Kidney (tissue), 13 donors: ENCODE measurements at regions not wholly inside any gene's neighbourhood (a gene's known extent, or its start where the extent isn't known, plus 50 kb on each side); places are given as distances from the start of the nearest gene placed in this dataset.

Source experiments
- DNase-seq, 5 donors: peaks; one replicate each; pipeline ENCODE4 v3.0.0-alpha.2; 2013 to 2020
- FAIRE-seq: peaks from 2 replicates; lab custom pipeline; 2012; peaks lifted over from hg19 to GRCh38; lab: Jason Lieb, UNC
- H3K27ac ChIP-seq, 2 donors: one replicate each; pipeline ENCODE4 v1.7.0; 2013; ENCODE audit warnings: low read depth in 2 of 2, low read length in 2 of 2, inconsistent platforms in 1 of 2
- H3K27me3 ChIP-seq: one replicate; pipeline ENCODE4 v1.7.1; 2013; ENCODE audit warnings: low read length, inconsistent platforms; ENCODE audit not compliant: control insufficient read depth, insufficient read depth
- H3K36me3 ChIP-seq, 3 donors: one replicate each; pipeline versions ENCODE4 v1.7.0 to v1.7.1; 2013; ENCODE audit warnings: low read length in 3 of 3, control low read depth in 1 of 3, inconsistent platforms in 1 of 3; ENCODE audit not compliant: insufficient read depth in 3 of 3, control insufficient read depth in 2 of 3
- H3K4me1 ChIP-seq, 3 donors: one replicate each; pipeline versions ENCODE4 v1.7.0 to v1.7.1; 2013; ENCODE audit warnings: low read length in 3 of 3, inconsistent platforms in 1 of 3, low read depth in 1 of 3; ENCODE audit not compliant: control insufficient read depth in 2 of 3, insufficient read depth in 2 of 3
- H3K4me3 ChIP-seq, 3 donors: one replicate each; pipeline versions ENCODE4 v1.7.0 to v1.8.1; 2013; ENCODE audit warnings: low read length in 3 of 3, control low read depth in 1 of 3, inconsistent platforms in 1 of 3
- H3K9ac ChIP-seq, 3 donors: one replicate each; pipeline versions ENCODE4 v1.7.0 to v1.7.1; 2013; ENCODE audit warnings: low read length in 3 of 3, control low read depth in 1 of 3, inconsistent platforms in 1 of 3
- H3K9me3 ChIP-seq, 3 donors: one replicate each; pipeline versions ENCODE4 v1.7.0 to v1.7.1; 2013; ENCODE audit warnings: low read length in 3 of 3, control low read depth in 1 of 3, inconsistent platforms in 1 of 3; ENCODE audit not compliant: control insufficient read depth in 2 of 3, insufficient read depth in 1 of 3
- intact Hi-C: fragments of 100-400 bp; cut with DNase I; formaldehyde crosslinking; loops from one replicate; pipeline ENCODE4 v1.11.1; 2022
- TF ChIP-seq, protein P1 (sequence below): IDR thresholded peaks from 3 replicates; pipeline ENCODE4 v1.5.1; 2012; ENCODE audit warnings: mild to moderate bottlenecking, moderate library complexity, borderline replicate concordance; ENCODE audit not compliant: insufficient read depth; ENCODE audit errors: extremely low read depth
- donor health status: control.
- donor health status: control.
- donor health status: control.
- donor health status: control.
- donor health status: control.
- donor health status: DM: yes; HTN: yes; CAD: no.
- donor health status: Normal renal cell carcinoma (clear cell type).

DNA sequence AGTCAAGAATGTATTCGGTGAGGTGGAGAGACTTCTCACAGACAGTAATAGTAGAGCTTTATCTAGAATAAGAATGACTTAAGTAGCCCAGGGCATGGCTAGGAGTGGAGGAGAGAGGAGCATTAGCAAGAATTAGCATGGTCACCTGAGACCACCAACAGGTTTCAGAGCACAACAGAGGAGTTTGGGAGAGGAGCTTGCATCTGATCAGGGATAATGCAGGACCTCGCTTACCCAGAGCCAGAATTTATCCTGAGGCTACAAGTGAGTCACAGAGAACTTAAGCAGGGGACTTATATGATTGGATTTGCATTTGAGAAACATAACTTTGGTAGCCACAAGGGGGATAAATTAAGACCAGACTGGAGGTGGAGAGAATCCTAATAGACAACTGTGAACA lies 102.1 kb upstream of the FNDC3A start:
- H3K9me3 ChIP-seq = no peaks in the 10 kb centered on the region
- no peak overlapping the region for H3K9ac ChIP-seq
- H3K27ac ChIP-seq = no peak overlapping the region
- H3K4me3 ChIP-seq = no peak overlapping the region
- no peaks in the 10 kb centered on the region for H3K36me3 ChIP-seq
- TF ChIP-seq, protein P1, sequence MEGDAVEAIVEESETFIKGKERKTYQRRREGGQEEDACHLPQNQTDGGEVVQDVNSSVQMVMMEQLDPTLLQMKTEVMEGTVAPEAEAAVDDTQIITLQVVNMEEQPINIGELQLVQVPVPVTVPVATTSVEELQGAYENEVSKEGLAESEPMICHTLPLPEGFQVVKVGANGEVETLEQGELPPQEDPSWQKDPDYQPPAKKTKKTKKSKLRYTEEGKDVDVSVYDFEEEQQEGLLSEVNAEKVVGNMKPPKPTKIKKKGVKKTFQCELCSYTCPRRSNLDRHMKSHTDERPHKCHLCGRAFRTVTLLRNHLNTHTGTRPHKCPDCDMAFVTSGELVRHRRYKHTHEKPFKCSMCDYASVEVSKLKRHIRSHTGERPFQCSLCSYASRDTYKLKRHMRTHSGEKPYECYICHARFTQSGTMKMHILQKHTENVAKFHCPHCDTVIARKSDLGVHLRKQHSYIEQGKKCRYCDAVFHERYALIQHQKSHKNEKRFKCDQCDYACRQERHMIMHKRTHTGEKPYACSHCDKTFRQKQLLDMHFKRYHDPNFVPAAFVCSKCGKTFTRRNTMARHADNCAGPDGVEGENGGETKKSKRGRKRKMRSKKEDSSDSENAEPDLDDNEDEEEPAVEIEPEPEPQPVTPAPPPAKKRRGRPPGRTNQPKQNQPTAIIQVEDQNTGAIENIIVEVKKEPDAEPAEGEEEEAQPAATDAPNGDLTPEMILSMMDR = no peak
- intact Hi-C loops = no loop called here
- FAIRE-seq = no peak
- H3K4me1 ChIP-seq = no peaks in the 10 kb centered on the region
- H3K27me3 ChIP-seq = no peaks in the 10 kb centered on the region
- no peak for DNase-seq

DNA sequence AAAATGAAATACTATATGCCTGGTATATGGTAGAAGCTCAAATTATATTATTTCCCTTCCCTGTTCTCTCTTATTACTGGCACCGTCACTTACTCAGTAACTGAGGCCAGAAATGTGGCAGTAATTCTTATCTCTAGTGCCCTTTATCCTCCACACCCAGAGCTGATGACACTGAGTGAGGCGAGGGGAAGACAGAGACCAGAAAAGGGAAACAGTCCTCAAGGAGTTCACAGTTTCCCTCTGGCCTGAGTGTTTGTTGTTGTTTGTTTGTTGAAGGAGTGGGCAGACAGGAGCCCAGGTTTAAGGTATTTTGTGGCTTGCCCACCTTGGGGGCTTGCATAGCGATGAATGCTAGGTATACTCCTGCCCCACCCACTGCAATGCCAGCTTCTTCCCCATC lies 101.5 kb upstream of the FNDC3A start:
- no peak overlapping the region for H3K27ac ChIP-seq
- intact Hi-C loops = no loop called here
- no peak for FAIRE-seq

DNA sequence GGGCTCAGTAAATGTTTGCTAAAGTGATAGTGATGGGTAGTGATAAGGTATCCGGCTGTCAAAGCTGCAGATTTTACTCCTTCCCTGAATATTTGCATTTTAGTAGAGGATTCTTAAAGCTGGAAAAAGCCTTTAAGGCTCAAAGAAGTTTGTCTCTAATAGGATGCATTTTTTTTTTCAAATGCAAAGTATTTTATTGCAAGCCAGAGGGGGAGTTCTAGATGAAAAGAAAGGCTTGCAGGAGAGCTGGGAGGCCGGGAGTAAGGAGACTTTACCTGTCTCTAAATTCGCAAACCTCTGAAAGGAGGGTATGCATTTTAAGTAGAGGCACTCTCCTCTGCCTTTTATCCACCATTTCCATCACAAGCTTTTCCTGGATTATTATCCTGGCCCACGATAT lies 100.7 kb upstream of the FNDC3A start:
- no peak overlapping the region for H3K4me3 ChIP-seq
- no peak overlapping the region for H3K9ac ChIP-seq
- H3K4me1 ChIP-seq = no peaks in the 10 kb centered on the region
- DNase-seq (no peak), FAIRE-seq (no peak)
- intact Hi-C loops = no loop called here
- no peaks in the 10 kb centered on the region for H3K27me3 ChIP-seq
- H3K36me3 ChIP-seq = no peaks in the 10 kb centered on the region
- no peak overlapping the region for H3K27ac ChIP-seq
- TF ChIP-seq, protein P1 = no peak
- no peaks in the 10 kb centered on the region for H3K9me3 ChIP-seq

More for the DNA sequence above, 101.5 kb upstream of the FNDC3A start:
- Histone ChIP-seq H3K36me3 (no peaks in the 10 kb centered on the region), H3K9me3 (no peaks in the 10 kb centered on the region), H3K27me3 (no peaks in the 10 kb centered on the region), H3K4me1 (no peaks in the 10 kb centered on the region), H3K4me3 (no peak overlapping the region), H3K9ac (no peak overlapping the region)
- TF ChIP-seq, protein P1 = no peak
- DNase-seq = no peak

DNA sequence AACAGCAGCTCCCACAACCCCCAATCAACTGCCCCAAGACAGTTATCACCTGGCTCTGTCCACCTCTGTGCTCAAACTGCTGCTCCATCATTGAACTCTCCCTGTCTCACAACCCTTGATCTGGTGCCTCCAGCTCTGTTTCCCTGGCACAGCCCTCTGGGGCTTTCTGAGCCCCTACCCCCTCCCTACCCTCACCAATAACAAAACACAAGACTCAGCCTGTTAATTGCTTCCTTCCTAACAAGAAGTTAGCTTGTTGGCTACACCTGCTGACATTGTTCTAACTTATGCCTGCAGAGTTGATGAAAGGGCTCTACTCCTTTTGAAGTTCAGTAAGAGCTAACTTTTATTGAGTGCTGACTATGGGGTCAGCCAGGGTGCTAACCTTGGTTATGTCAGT lies 99.4 kb upstream of the FNDC3A start:
- Histone ChIP-seq H3K36me3 (no peaks in the 10 kb centered on the region), H3K27ac (no peak overlapping the region), H3K27me3 (no peaks in the 10 kb centered on the region), H3K9ac (no peak overlapping the region), H3K4me1 (no peaks in the 10 kb centered on the region), H3K9me3 (no peaks in the 10 kb centered on the region), H3K4me3 (no peak overlapping the region)
- DNase-seq (no peak), FAIRE-seq (no peak)
- intact Hi-C loops = no loop called here
- TF ChIP-seq, protein P1 = no peak
